GM21786 (cell line): ENCODE measurements at regions not wholly inside any gene's neighbourhood (a gene's known extent, or its start where the extent isn't known, plus 50 kb on each side); places are given as distances from the start of the nearest gene placed in this dataset.
"Not testable (repeated sequence)": the region's sequence is repeated elsewhere in the genome, so short reads cannot be mapped to it uniquely, and the experiment has no call there.

Experiments
- ATAC-seq: cut with Tn5 transposase; IDR thresholded peaks from one replicate; pipeline ENCODE4 v1.9.1; 2021; ENCODE audit not compliant: unreplicated experiment

DNA sequence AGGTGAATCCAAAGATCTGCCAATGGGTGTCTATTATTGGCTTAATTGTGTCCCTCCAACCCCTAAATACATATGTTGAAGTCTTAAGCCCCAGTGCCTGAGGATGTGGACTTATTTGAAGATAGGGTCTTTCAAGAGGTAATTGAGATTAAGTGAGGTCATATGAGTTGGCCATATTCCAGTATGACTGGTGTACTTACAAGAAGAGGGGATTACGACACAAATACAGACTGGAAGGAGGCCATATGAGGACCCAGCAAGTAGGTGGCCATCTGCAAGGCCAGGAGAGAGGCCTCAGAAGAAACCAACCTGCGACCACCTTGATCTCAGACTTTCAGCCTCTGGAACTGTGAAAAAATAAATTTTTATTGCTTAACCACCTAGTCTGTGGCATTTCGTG, 121.1 kb upstream of the FN1 start:
- no peak for ATAC-seq

DNA sequence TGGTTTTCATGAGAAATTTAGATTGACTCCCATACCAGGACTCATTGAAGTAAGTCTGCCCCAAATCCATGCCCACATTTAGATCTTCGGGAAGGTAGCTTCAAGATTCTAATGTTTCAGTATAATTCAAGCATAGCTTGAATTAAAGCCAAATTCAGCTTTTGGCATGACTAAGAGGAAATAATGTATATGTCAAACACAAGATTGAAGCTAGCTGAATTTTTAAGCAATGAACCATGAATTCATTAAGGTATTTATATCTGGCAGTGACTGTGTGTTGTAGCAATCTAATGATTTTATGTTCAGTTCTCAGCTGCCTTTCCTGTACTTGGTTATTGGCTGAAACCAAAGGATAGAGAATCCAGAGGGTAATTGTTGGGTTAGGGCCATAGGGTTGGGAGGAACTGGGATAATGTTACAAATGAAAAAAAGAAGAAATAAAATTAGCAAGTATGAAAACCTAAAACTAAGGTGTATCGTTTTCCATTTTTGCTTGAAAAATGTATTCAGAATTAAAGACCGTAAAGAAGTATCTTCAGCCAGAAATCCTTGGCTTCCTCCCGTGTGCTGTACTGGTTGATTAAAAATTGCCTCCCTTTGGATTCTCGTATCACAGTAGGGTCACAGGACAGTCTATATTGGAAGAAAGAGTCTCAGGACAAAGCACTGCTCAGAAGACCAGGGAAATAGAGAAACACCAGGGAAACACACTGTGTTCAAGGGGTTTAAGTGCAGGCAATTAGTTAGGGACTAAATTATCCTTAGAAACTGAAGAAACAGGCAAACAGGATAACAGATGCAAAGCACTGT, 119.0 kb upstream of the FN1 start:
- no peak for ATAC-seq

DNA sequence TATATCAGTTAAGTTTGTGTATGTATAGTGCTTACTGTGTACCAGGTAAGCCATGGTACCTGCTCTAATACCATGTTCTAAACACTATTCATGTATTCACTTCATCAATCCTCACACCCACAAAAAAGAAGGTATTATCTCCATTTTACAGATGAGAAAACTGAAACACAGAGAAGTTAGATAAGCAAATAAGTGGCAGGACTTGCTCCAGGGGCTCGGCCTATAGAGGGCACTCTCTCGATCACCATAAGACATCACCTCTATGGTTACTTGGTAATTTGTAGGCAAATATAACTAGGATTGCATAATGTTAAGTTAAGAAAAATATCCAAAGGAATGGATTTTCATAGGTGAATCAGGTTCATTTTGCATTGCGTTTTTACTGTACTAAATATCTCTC, 118.1 kb upstream of the FN1 start:
- no peak for ATAC-seq

DNA sequence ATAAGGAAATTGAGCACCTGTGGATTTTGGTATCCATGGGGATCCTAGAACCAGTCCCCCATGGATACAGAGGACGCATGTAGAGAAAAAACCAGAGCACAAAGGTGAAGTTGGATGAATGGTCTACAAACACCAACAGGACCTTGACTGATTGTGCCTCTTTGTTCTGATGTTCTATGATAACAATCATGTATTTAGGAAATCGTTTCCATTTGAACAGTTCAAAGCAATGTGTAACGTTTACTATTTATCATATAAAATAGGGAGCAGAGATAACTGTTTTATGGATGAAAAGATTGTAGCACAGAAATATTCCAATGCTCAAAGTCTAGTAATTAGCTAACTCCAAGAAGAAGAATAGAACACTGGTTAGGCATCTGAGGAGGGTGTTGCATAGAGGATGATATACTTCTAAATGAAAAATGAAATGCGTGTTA, 116.3 kb upstream of the FN1 start:
- ATAC-seq = no peak

DNA sequence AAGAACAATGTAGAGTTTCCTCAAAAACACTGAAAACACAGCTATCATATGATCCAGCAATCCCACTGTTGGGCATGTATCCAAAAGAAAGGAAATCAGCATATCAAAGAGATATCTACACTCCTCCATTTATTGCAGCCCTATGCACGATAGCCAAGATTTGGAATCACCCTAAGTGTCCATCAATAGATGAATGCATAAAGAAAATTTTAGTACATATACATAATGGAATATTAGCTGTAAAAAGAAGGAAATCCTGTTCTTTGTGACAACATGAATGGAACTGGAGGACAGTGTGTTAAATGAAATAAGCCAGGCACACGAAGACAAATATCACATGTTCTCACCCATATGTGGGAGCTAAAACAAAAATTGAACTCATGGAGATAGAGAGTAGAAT, 114.5 kb upstream of the FN1 start:
- no peak for ATAC-seq

DNA sequence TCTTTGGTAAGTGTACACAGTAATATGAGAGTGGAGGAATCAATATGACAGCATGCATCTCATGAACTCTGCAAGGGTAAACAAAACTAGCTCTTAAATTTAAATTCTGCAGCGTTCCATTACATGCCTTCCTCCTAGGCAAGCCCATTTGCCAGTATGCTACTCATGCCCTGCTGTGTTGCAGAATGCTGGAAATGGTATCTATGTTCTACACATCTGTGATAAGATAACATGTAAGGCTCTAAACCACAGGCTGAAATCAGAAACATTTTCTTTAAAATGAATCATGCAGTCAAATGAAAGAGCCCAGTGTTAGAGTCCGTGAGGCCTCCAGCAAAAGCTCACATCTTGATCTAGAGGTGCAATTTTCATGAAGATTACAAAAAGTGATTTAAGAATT, 112.8 kb upstream of the FN1 start:
- ATAC-seq = no peak

DNA sequence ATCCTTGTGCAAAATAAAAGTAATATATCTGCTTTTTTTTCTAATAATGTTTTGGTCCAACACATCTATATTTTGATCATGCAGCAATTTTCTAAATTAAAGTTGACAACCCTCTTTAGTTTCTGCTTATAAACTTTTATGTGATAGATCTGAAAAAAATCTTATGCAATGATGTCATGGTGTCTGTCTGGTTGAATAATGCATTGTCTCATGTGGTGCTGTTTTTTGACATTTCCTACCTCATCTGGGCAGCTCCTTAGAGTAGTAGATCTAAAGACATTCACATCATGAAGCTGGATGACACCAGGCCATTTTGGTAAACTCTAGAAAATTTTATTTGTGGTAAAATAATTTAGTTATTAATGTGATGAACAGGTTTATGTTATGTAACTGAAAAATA, 106.8 kb upstream of the FN1 start:
- no peak for ATAC-seq

DNA sequence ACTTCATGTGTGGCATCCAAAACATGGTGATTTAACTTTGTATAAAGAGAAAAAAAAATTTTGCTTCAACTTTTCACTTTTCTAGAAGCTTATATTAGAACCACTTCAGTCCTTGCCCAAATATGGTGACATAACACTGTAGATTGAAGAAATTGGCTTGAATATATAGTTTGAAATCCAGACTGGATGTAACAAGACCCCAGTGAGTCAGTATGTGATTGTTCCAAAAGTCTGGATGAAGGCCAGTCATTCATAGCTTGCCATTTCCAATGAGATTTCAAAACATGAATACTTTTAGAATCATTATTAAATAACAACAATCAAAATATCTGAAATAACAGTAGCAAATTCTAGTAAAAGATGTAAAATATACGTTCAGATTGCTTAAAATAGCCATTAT, 104.8 kb upstream of the FN1 start:
- no peak for ATAC-seq

DNA sequence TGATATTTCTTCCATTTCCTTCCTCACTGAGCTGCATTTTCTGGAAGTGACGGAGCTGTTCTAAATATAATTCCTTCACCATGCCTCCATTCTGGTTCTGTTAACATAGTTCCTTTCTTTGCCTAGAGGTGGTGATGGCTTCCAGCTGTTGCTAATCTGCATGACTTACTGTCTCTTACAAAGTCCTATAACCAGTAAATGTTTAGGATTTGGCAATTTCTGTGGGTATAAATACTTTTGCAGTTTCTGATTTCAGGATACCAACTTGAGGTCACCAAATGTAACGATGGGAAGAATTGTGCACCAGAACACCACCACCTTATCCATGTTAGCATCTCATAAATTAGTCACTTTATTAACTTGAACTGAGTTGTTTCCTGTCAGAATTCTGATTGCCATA, 101.7 kb upstream of the FN1 start:
- ATAC-seq = no peak

DNA sequence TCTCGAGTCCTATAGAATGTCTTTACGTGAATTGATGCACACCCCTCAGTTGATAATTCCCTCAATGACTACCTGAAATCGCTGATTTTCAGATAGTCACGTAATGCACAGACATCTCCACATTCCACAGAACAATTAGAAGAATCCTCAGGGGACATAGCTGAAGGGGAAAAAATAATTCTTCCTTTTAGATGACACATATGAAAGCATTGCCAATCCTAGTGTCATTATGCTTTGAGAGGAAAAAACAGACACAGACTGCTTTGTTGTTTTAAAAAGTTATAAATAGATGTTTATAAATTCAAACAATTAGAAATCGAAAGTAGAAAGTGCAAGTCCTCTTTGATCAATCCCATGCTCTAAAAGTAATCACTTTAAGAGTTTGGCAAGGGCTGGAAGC, 100.6 kb upstream of the FN1 start:
- ATAC-seq = no peak

DNA sequence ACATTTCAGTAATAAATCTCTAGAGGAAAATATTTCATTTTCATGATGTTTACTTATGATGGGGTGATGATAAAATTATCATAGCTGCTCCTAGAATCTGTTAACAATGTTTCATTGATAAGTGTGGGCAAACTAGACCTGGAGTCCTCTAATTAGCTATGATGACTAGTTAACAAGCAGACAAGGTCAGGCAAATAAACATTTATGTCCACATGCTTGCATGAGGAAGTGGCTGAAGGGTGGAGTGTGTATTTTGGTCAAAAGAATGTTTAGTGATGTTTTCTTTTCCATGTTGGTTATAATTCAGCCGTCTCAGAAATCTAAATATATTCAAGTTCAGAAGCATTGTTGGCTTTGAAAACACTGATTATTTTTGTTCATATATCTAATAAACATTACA, 99.9 kb upstream of the FN1 start:
- ATAC-seq = no peak

DNA sequence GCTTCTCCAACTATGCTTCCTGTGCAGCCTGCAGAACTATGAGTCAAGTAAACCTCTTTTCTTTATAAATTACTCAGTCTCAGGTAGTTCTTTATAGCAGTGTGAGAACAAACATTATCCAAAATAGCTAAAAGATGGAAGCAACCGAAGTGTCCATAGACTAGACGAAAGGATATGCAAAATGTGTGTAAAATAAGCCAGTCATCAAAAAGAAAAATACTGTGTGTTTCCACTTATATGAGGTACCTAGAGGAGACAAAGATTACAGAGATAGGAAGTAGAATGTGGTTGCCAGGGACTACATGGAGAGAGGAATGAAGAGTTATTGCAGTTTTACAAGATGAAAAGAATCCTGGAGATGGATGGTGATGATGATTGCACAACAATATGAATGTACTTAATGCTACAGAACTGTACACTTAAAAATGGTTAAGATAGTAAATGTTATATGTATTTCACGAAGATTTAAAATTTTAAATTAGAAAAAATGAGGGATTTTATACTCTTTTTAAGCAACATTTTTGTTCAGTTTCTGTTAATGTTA, 99.3 kb upstream of the FN1 start:
- no peak for ATAC-seq

DNA sequence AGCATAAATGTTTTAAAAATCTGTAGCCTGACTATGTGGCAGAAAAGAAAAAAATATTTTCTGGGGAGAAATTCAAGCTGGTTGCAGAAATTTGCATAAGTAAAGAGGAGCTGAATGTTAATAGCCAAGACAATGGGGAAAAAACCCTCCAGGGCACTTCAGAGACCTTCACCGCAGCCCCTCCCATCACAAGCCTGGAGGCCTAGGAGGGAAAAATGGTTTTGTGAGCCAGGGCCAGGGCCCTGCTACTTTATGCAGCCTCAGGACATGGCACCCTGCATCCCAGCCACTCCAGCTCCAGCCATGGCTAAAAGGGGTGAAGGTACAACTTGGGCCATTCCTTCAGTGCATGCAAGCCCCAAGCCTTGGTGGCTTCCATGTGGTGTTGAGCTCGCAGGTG, 97.8 kb upstream of the FN1 start:
- ATAC-seq = not testable (repeated sequence)

DNA sequence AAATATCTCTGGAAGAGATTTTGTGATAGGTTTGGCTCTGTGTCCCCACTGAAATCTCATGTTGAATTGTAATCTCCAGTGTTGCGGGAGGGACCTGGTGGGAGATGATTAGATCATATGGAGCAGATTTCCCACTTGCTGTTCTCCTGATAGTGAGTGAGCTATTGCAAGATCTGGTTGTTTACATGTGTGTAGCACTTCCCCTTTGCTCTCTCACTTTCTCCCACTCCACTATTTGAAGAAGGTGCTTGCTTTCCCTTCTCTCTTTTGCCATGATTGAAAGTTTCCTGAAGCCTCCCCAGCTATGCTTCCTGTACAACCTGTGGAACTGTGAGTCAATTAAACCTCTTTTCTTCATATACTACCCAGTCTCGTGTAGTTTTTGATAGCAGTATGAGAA, 97.0 kb upstream of the FN1 start:
- no peak for ATAC-seq

DNA sequence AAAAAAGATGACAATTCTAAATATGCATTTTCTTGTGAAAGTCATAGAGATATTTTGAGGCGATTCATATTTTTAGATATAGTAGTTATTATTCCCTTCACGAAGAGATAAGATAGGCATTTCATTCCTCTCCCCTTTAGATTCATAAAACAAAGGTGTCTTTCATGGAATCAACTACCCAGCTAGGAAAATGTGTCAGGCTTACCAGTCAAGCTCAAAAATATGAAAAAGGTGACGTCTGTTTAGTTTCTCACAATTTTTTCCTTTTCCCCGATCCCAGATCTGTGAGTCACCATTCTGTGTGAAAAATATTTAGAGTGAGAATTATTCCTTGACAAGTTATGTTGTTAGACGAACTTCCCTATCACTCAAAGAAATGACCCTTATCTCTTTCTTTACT, 95.4 kb upstream of the FN1 start:
- ATAC-seq = no peak

DNA sequence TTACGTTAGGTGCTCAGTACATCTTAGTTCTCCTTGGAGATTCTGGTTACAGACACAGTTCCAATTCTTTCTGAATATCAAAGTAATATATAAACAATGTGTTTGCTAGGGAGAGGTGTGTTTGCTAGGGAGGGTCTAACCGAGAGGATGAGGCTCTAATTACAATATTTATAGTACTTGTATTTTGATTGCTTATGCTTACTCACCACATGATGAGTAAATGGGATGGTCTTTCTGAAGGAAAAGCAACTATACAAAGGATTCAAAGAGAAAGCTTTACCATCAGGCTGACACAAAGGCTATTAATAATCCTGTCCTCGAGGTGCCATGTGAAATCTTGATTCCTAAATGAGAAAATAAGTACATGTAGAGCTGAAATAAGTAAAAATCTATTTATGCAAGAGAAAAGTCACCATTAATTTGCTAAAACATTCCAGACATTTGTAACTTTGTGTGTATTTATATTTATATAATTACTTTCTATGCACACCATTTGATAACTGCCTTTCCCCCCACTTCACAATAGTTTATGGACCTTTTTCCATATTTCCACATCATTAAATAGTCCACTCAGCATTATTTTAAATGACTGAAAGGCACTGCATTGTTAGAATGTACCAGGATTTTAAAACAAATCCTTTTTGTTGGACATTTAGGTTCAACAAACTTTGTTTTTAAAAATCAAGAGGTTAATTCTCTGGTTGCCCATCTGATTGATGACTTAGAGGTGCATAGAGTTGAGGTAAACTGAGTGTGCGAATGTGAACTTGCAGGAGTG, 94.5 kb upstream of the FN1 start:
- ATAC-seq = no peak

DNA sequence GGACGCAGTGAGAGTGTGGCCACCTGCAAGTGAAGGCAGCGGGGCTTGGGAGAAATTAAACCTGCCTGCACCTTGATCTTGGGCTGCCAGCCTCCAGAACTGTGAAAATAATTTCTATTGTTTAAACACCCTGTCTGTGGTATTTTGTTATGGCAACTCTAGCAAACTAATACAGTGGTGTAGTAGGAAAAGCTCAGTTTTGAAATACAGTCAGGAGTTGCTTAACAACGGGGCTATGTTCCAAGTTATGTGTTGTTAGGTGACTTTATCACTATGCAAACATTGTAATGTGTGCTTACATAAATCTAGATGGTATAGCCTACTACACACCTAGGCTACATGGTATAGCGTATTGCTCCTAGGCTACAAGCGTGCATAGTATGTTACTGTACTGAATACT, 93.4 kb upstream of the FN1 start:
- no peak for ATAC-seq

DNA sequence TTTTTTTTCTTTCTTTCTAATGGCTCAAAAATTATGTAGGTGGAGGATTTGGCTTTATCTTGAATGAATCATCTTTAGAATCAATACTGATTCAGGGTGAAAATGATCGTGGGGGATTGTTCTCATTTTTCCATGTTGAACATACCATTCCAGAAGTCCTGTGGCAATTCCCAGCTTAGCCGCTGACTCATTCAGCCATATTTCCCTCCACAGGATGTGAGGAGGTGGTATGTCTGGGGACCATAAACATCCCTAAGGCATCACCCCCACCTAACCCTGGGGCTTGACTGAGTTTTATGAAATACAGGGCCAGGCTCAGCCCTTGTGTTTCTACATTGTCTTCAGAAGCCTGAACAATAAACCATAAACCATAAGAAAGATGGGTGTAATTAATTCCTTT, 92.7 kb upstream of the FN1 start:
- no peak for ATAC-seq

DNA sequence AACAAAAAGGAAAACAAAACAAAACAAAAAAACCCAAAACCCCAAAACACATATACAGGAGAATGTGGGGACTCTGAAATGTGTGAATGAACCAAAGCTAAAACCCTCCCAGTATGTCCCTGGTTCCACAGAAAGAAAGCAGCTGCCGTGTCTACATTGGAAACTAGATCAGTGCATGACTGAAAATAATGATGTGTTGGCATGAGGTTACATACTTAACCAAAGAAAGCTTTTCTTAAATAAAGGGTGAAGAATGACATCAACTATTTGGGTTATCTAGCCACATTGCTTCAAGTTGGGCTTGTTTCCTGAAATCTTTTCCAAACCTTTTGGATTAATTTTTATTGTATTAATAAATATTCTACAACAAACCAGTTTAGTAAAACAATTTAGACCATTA, 91.9 kb upstream of the FN1 start:
- no peak for ATAC-seq

DNA sequence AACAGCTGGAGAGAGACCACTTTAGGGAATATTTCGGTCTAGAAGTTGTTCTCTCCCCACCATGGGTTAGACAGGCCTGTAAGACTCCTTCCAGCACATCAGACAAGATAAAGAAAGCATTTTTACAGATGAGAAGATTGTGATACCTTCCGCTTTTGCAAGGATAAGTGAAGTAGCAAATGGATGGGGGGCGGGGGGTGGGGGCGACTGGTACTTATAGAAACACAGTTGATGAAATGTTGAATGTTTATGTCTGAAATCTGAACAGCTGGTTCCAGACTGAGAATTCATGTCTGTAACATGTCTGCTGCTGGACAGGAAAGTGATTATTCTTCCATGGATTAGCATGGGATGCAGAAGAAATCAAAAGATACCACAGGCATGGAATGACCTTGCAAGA, 90.5 kb upstream of the FN1 start:
- ATAC-seq = no peak

DNA sequence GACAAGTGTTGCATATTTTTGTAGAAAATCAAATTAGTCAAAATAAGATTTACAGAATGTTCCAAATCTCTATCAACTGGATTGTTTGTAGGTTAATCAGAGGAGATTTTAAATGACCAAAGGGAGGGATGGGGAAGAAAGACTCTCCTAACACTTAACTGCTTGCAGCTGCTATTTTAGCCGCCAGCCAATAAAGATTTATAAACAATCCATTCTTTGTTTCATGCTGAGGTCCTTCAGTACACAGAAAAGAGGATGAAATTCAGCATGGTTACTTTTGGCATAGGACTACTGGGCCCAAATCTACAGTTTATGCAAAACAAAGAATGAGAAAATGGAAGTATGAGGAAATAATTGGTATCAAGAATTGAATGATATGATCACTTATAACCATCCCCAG, 86.4 kb upstream of the FN1 start:
- ATAC-seq = no peak

DNA sequence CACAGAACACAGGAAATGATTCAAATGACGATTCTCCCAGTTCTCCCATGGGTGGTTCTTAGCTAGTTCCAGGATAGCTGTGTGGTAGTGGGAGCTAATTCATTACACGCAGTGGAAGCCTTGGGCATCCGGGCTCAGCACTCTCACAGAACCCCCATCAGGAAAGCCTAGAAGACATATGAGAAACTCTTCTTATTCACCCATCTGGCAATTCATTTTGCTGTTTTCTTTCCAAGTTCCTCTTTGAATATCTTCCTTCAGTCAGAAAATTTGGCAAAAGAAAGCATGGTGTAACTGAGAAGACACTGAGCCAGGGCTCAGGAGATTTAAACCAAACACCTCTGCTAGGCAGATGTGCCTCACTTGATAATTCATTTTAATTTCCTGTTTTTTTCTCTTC, 85.2 kb upstream of the FN1 start:
- no peak for ATAC-seq
